ENCODE measurements at regions not wholly inside any gene's neighbourhood (a gene's known extent, or its start where the extent isn't known, plus 50 kb on each side); places are given as distances from the start of the nearest gene placed in this dataset.

- no peak overlapping the region for H3K27ac ChIP-seq
- TF ChIP-seq ZFX (IDR thresholded peaks at IDR 0.05) (no peak), CTCF (conservative IDR thresholded peaks at IDR 0.05) (no peak)
Observed at GRCh38 chr1:162950187-162950586, 89.2 kb upstream of the CCDC190 start.

GRCh38 chr1:162946701-162947100 is 85.7 kb upstream of the CCDC190 start:
- H3K27ac ChIP-seq = no peak overlapping the region
- TF ChIP-seq ZFX (IDR thresholded peaks at IDR 0.05) (no peak), CTCF (conservative IDR thresholded peaks at IDR 0.05) (no peak)

GRCh38 chr1:162944974-162945674 is 84.1 kb upstream of the CCDC190 start:
- no peak overlapping the region for H3K27ac ChIP-seq
- TF ChIP-seq CTCF (conservative IDR thresholded peaks at IDR 0.05) (no peak), ZFX (IDR thresholded peaks at IDR 0.05) (no peak)

- TF ChIP-seq CTCF (conservative IDR thresholded peaks at IDR 0.05) = no peak
- no peak for TF ChIP-seq ZFX (IDR thresholded peaks at IDR 0.05)
Observed at GRCh38 chr1:162943622-162944021, 82.6 kb upstream of the CCDC190 start.

GRCh38 chr1:162942916-162943559 is 82.1 kb upstream of the CCDC190 start:
- TF ChIP-seq ZFX (IDR thresholded peaks at IDR 0.05) = no peak
- no peak for TF ChIP-seq CTCF (conservative IDR thresholded peaks at IDR 0.05)
- no peak overlapping the region for H3K27ac ChIP-seq

More at GRCh38 chr1:162943622-162944021, 82.6 kb upstream of the CCDC190 start:
- H3K27ac ChIP-seq = no peak overlapping the region

GRCh38 chr1:162941024-162941423 is 80.0 kb upstream of the CCDC190 start:
- H3K27ac ChIP-seq = no peak overlapping the region
- no peak for TF ChIP-seq CTCF (conservative IDR thresholded peaks at IDR 0.05)
- TF ChIP-seq ZFX (IDR thresholded peaks at IDR 0.05) = no peak

- H3K27ac ChIP-seq = no peak overlapping the region
- TF ChIP-seq CTCF (conservative IDR thresholded peaks at IDR 0.05) (no peak), ZFX (IDR thresholded peaks at IDR 0.05) (no peak)
Observed at GRCh38 chr1:162939035-162939434, 78.1 kb upstream of the CCDC190 start.

All from C4-2B (cell line).